ENCODE measurements at regions not wholly inside any gene's neighbourhood (a gene's known extent, or its start where the extent isn't known, plus 50 kb on each side); places are given as distances from the start of the nearest gene placed in this dataset.

GRCh38 chr13:103996733-103997132 is 930.5 kb upstream of the SLC10A2 start:
- TF ChIP-seq CTCF (IDR thresholded peaks at IDR 0.05 in 2 of 3, conservative IDR thresholded peaks at IDR 0.05 in 1 of 3; ENCODE audit: borderline replicate concordance in 1 of 3, insufficient read depth in 1 of 3, low read depth in 2 of 3, low read length in 2 of 3) (no peak), SRF (IDR thresholded peaks at IDR 0.05; ENCODE audit: low read depth) (no peak), REST (IDR thresholded peaks at IDR 0.05; ENCODE audit: low read depth) (no peak), POLR2A (IDR thresholded peaks at IDR 0.05; ENCODE audit: borderline replicate concordance, extremely low read depth, insufficient read depth, insufficient read length) (no peak), POLR2AphosphoS5 (IDR thresholded peaks at IDR 0.05; ENCODE audit: low read depth, low read length) (no peak)
- TF ChIP-seq, protein P1, sequence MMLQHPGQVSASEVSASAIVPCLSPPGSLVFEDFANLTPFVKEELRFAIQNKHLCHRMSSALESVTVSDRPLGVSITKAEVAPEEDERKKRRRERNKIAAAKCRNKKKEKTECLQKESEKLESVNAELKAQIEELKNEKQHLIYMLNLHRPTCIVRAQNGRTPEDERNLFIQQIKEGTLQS (IDR thresholded peaks at IDR 0.05) = no peak
- TF ChIP-seq, protein P2, sequence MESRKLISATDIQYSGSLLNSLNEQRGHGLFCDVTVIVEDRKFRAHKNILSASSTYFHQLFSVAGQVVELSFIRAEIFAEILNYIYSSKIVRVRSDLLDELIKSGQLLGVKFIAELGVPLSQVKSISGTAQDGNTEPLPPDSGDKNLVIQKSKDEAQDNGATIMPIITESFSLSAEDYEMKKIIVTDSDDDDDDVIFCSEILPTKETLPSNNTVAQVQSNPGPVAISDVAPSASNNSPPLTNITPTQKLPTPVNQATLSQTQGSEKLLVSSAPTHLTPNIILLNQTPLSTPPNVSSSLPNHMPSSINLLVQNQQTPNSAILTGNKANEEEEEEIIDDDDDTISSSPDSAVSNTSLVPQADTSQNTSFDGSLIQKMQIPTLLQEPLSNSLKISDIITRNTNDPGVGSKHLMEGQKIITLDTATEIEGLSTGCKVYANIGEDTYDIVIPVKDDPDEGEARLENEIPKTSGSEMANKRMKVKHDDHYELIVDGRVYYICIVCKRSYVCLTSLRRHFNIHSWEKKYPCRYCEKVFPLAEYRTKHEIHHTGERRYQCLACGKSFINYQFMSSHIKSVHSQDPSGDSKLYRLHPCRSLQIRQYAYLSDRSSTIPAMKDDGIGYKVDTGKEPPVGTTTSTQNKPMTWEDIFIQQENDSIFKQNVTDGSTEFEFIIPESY (IDR thresholded peaks at IDR 0.05; ENCODE audit: extremely low read depth, insufficient replicate concordance, low read length) = no peak

Measured in HCT116 (cell line).